H1 (cell line): ENCODE measurements at regions not wholly inside any gene's neighbourhood (a gene's known extent, or its start where the extent isn't known, plus 50 kb on each side); places are given as distances from the start of the nearest gene placed in this dataset.

ENCODE experiments used
- CTCF ChIA-PET: fragments of 300-600 bp; sonication (Branson Sonifier 250); formaldehyde crosslinking; loops from one replicate; lab custom pipeline; 2021; ENCODE audit not compliant: partially characterized antibody; lab: Charles Lee
- POLR2A ChIA-PET: fragments of 300-600 bp; sonication (Branson Sonifier 250); formaldehyde crosslinking; loops from one replicate; lab custom pipeline; 2021; ENCODE audit warnings: inconsistent platforms; ENCODE audit not compliant: partially characterized antibody; lab: Charles Lee
- DNase-seq, 2 experiments: peaks; one replicate each; pipeline versions ENCODE4 v3.0.0 to v3.0.0-alpha.2; 2010 to 2022; ENCODE audit warnings: low spot score in 2 of 2, low read depth in 1 of 2, mixed read lengths in 1 of 2
- FAIRE-seq: peaks from 2 replicates; lab custom pipeline; 2011; peaks lifted over from hg19 to GRCh38; lab: Jason Lieb, UNC
- H2AFZ ChIP-seq: 2 replicates; pipeline ENCODE4 v1.8.1; 2012; ENCODE audit warnings: low read length, inconsistent platforms
- H2AK5ac ChIP-seq: 2 replicates; pipeline ENCODE4 v1.6.1; 2013; ENCODE audit warnings: low read depth, low read length
- H2BK120ac ChIP-seq: replicated peaks from 2 replicates; pipeline ENCODE3; 2013; ENCODE audit warnings: low read depth, low read length, inconsistent platforms
- H2BK12ac ChIP-seq: 2 replicates; pipeline ENCODE4 v1.6.1; 2013; ENCODE audit warnings: low read depth, low read length
- H2BK15ac ChIP-seq: 2 replicates; pipeline ENCODE4 v1.6.1; 2013; ENCODE audit warnings: low read length
- H2BK20ac ChIP-seq: 2 replicates; pipeline ENCODE4 v1.6.1; 2013; ENCODE audit warnings: low read length
- H2BK5ac ChIP-seq: 2 replicates; pipeline ENCODE4 v1.6.1; 2013; ENCODE audit warnings: low read depth, low read length
- H3K14ac ChIP-seq: 2 replicates; pipeline ENCODE4 v1.6.1; 2013; ENCODE audit warnings: inconsistent platforms; ENCODE audit not compliant: insufficient read length
- H3K18ac ChIP-seq: 2 replicates; pipeline ENCODE4 v1.6.1; 2013; ENCODE audit warnings: low read length; ENCODE audit errors: extremely low read depth
- H3K23ac ChIP-seq: 2 replicates; pipeline ENCODE4 v1.6.1; 2013; ENCODE audit warnings: inconsistent platforms; ENCODE audit not compliant: insufficient read length
- H3K23me2 ChIP-seq: 2 replicates; pipeline ENCODE4 v1.6.1; 2013; ENCODE audit warnings: low read depth, low read length
- H3K27ac ChIP-seq: 2 replicates; pipeline ENCODE4 v1.6.1; 2011; ENCODE audit warnings: low read depth, low read length, inconsistent platforms
- H3K27me3 ChIP-seq, 4 experiments: replicated peaks in 1 of 4; 1 replicate in 1 of 4; 2 replicates in 3 of 4; pipeline versions ENCODE4 v1.6.1 to v1.8.1; 2011 to 2013; ENCODE audit warnings: low read length in 3 of 4, mild to moderate bottlenecking in 3 of 4, inconsistent platforms in 2 of 4, mixed read lengths in 2 of 4, moderate library complexity in 1 of 4; ENCODE audit not compliant: control insufficient read depth in 3 of 4, insufficient read depth in 3 of 4; ENCODE audit errors: extremely low read depth in 1 of 4
- H3K36me3 ChIP-seq, 4 experiments: 2 replicates each; pipeline versions ENCODE4 v1.6.1 to v1.8.1; 2011 to 2013; ENCODE audit warnings: mild to moderate bottlenecking in 4 of 4, low read length in 3 of 4, moderate library complexity in 2 of 4, control low read depth in 1 of 4, inconsistent platforms in 1 of 4; ENCODE audit not compliant: insufficient read depth in 4 of 4, control insufficient read depth in 2 of 4
- H3K4ac ChIP-seq: replicated peaks from 2 replicates; pipeline ENCODE3; 2013; ENCODE audit warnings: low read length, low read depth, mixed read lengths, inconsistent platforms; ENCODE audit not compliant: insufficient read length
- H3K4me1 ChIP-seq, 4 experiments: replicated peaks in 1 of 4; 1 replicate in 1 of 4; 2 replicates in 3 of 4; pipeline versions ENCODE4 v1.6.1 to v1.8.1; 2011 to 2013; ENCODE audit warnings: low read length in 3 of 4, inconsistent platforms in 2 of 4, mixed read lengths in 1 of 4; ENCODE audit not compliant: insufficient read depth in 4 of 4, control insufficient read depth in 3 of 4
- H3K4me2 ChIP-seq, 2 experiments: 2 replicates each; pipeline versions ENCODE4 v1.6.1 to v1.8.1; 2011 to 2013; ENCODE audit warnings: low read depth in 2 of 2, low read length in 2 of 2, control low read depth in 1 of 2, inconsistent platforms in 1 of 2, mild to moderate bottlenecking in 1 of 2; ENCODE audit not compliant: insufficient read depth in 1 of 2
- H3K4me3 ChIP-seq, 4 experiments: fragments of 200-600, 300-600 bp in 1 of 4; sonication (generic), shearing (Covaris generic), sonication (Bioruptor Twin) in 1 of 4; 2 replicates each; pipeline versions ENCODE4 v1.5.1 to v1.8.1; 2011 to 2016; ENCODE audit warnings: low read length in 4 of 4, low read depth in 3 of 4, control low read depth in 2 of 4, inconsistent platforms in 2 of 4, mild to moderate bottlenecking in 2 of 4, mixed read lengths in 1 of 4, moderate library complexity in 1 of 4; ENCODE audit not compliant: insufficient read depth in 2 of 4; ENCODE audit errors: extremely low read depth in 1 of 4
- H3K56ac ChIP-seq: replicated peaks from 2 replicates; pipeline ENCODE3; 2013; ENCODE audit warnings: low read depth, mild to moderate bottlenecking, mixed read lengths, low read length, inconsistent platforms; ENCODE audit not compliant: insufficient read length
- H3K79me1 ChIP-seq: 2 replicates; pipeline ENCODE4 v1.6.1; 2013; ENCODE audit warnings: low read depth, low read length, control low read depth
- H3K79me2 ChIP-seq, 2 experiments: 2 replicates each; pipeline versions ENCODE4 v1.6.1 to v1.8.1; 2012 to 2013; ENCODE audit warnings: low read length in 2 of 2, mild to moderate bottlenecking in 2 of 2, inconsistent platforms in 1 of 2; ENCODE audit not compliant: insufficient read depth in 2 of 2, control insufficient read depth in 1 of 2
- H3K9ac ChIP-seq, 4 experiments: replicated peaks in 1 of 4; 1 replicate in 1 of 4; 2 replicates in 3 of 4; pipeline versions ENCODE4 v1.6.1 to v1.8.1; 2011 to 2013; ENCODE audit warnings: low read depth in 3 of 4, low read length in 3 of 4, control low read depth in 2 of 4, mild to moderate bottlenecking in 2 of 4, moderate library complexity in 2 of 4, inconsistent platforms in 1 of 4; ENCODE audit errors: extremely low read depth in 1 of 4
- H3K9me3 ChIP-seq, 2 experiments: 2 replicates each; pipeline versions ENCODE4 v1.6.1 to v1.8.1; 2012 to 2013; ENCODE audit warnings: mild to moderate bottlenecking in 2 of 2, moderate library complexity in 2 of 2, control low read depth in 1 of 2, inconsistent platforms in 1 of 2, low read depth in 1 of 2, low read length in 1 of 2, mixed read lengths in 1 of 2; ENCODE audit not compliant: insufficient read depth in 2 of 2
- H4K20me1 ChIP-seq, 2 experiments: replicated peaks in 1 of 2; 2 replicates each; pipeline versions ENCODE3 to v1.8.1; 2011 to 2013; ENCODE audit warnings: inconsistent platforms in 2 of 2, low read length in 2 of 2, mild to moderate bottlenecking in 1 of 2; ENCODE audit not compliant: insufficient read depth in 2 of 2, control insufficient read depth in 1 of 2
- H4K5ac ChIP-seq: 2 replicates; pipeline ENCODE4 v1.6.1; 2013; ENCODE audit warnings: low read length, low read depth, mixed read lengths, inconsistent platforms; ENCODE audit not compliant: insufficient read length
- H4K8ac ChIP-seq: 2 replicates; pipeline ENCODE4 v1.8.0; 2013; ENCODE audit warnings: mild to moderate bottlenecking, moderate library complexity, low read length, inconsistent platforms; ENCODE audit not compliant: insufficient read depth; ENCODE audit errors: extremely low read depth
- H4K91ac ChIP-seq: replicated peaks from 2 replicates; pipeline ENCODE3; 2013; ENCODE audit warnings: low read length, mixed read lengths, inconsistent platforms; ENCODE audit not compliant: insufficient read length
- ASH2L ChIP-seq: fragments of 200-600, 300-600 bp; sonication (generic); IDR thresholded peaks from one replicate; pipeline ENCODE4 v1.7.1; 2017; ENCODE audit warnings: low read length
- EZH2 ChIP-seq: fragments of 200-600 bp; sonication (generic); IDR thresholded peaks from 2 replicates; pipeline ENCODE4 v1.7.1; 2012; ENCODE audit warnings: low read depth, mild to moderate bottlenecking, moderate library complexity, low read length, inconsistent platforms; ENCODE audit not compliant: severe bottlenecking
- SIRT6 ChIP-seq: IDR thresholded peaks from one replicate; pipeline ENCODE4 v1.7.1; 2012; ENCODE audit warnings: low read length, inconsistent platforms
- SP2 ChIP-seq: IDR thresholded peaks from 2 replicates; pipeline ENCODE4 v1.6.1; 2012; ENCODE audit warnings: mild to moderate bottlenecking, low read length, inconsistent platforms
- TBP ChIP-seq: IDR thresholded peaks from 2 replicates; pipeline ENCODE4 v1.6.1; 2011; ENCODE audit warnings: low read depth, low read length, improper control_type of control experiment
- ZNF274 ChIP-seq: IDR thresholded peaks from 2 replicates; pipeline ENCODE4 v1.7.0; 2012; ENCODE audit warnings: low read length, borderline replicate concordance; ENCODE audit errors: extremely low read depth
- WGBS, 2 experiments: shearing (Covaris generic) in 1 of 2; methylation state at CpG; one replicate each; pipeline versions ENCODE4 v1.1.6 to v1.1.7; 2013 to 2015; ENCODE audit warnings: low lambda C conversion rate in 2 of 2, mixed read lengths in 2 of 2, inconsistent platforms in 1 of 2, low coverage in 1 of 2, missing lambda C conversion rate in 1 of 2; ENCODE audit not compliant: insufficient replicate concordance in 2 of 2, insufficient coverage in 1 of 2, insufficient read length in 1 of 2; ENCODE audit errors: extremely low coverage in 1 of 2, missing lambda C conversion rate in 1 of 2; 5-methylcytosine and 5-hydroxymethylcytosine counted together

GRCh38 chr16:35302859-35303258, 1843.4 kb downstream of the TP53TG3F start:
- no peak overlapping the region for H3K56ac ChIP-seq
- H2BK20ac ChIP-seq = no peak overlapping the region
- H3K79me2 ChIP-seq = no peaks in the 10 kb centered on the region
- no peak overlapping the region for H2BK120ac ChIP-seq
- no peak overlapping the region for H4K91ac ChIP-seq
- H3K23me2 ChIP-seq = no peaks in the 10 kb centered on the region
- no peaks in the 10 kb centered on the region for H3K79me1 ChIP-seq
- H3K18ac ChIP-seq = no peak overlapping the region
- no peak overlapping the region for H3K9ac ChIP-seq
- no peak overlapping the region for H4K5ac ChIP-seq
- no peak overlapping the region for H3K14ac ChIP-seq
- no peak overlapping the region for H3K27ac ChIP-seq
- H2BK12ac ChIP-seq = no peak overlapping the region
- H3K36me3 ChIP-seq = no peaks in the 10 kb centered on the region
- DNase-seq (no peak), FAIRE-seq (no peak)
- H3K4me2 ChIP-seq = no peak overlapping the region
- H3K23ac ChIP-seq = no peak overlapping the region
- H3K4me3 ChIP-seq = no peak overlapping the region
- H2BK5ac ChIP-seq = no peak overlapping the region
- TF ChIP-seq EZH2 (no peak), SP2 (no peak), SIRT6 (no peak), TBP (no peak), ZNF274 (no peak), ASH2L (no peak)
- H2AFZ ChIP-seq = no peak overlapping the region
- no peak overlapping the region for H4K8ac ChIP-seq
- no peaks in the 10 kb centered on the region for H3K27me3 ChIP-seq
- POLR2A ChIA-PET = no interaction called here
- CTCF ChIA-PET = no interaction called here
- peaks cover 86 to 97% of the 10 kb centered on the region in 2 experiments for H3K9me3 ChIP-seq
- H4K20me1 ChIP-seq = no peaks in the 10 kb centered on the region
- 86% methylated on average over 1 of the region's 1 CpG; no CpG with 5 or more reads in 1 of the 2 experiments for WGBS, 2 experiments
- no peak overlapping the region for H2AK5ac ChIP-seq
- H3K4ac ChIP-seq = no peak overlapping the region
- no peak overlapping the region for H2BK15ac ChIP-seq
- H3K4me1 ChIP-seq = no peaks in the 10 kb centered on the region
